HFFc6 (cell line): ENCODE measurements at regions not wholly inside any gene's neighbourhood (a gene's known extent, or its start where the extent isn't known, plus 50 kb on each side); places are given as distances from the start of the nearest gene placed in this dataset.

ENCODE experiments used
- DNase-seq: peaks from one replicate; pipeline ENCODE4 v3.0.0-alpha.2; 2018
- H3K27ac Mint-ChIP-seq: 2 replicates; pipeline ENCODE4 v1.8.0; 2020; ENCODE audit warnings: mild to moderate bottlenecking, mixed read lengths
- H3K27me3 Mint-ChIP-seq: 2 replicates; pipeline ENCODE4 v1.8.0; 2021; ENCODE audit warnings: mild to moderate bottlenecking, moderate library complexity, mixed read lengths; ENCODE audit not compliant: insufficient read depth
- H3K36me3 Mint-ChIP-seq: 2 replicates; pipeline ENCODE4 v1.8.0; 2021; ENCODE audit warnings: low read depth, mixed read lengths
- H3K4me1 Mint-ChIP-seq: 2 replicates; pipeline ENCODE4 v1.8.0; 2020; ENCODE audit warnings: low read depth, mixed read lengths
- H3K4me3 Mint-ChIP-seq: 2 replicates; pipeline ENCODE4 v1.8.0; 2020; ENCODE audit warnings: mild to moderate bottlenecking, moderate library complexity, mixed read lengths
- H3K9me3 Mint-ChIP-seq: 2 replicates; pipeline ENCODE4 v1.8.0; 2020; ENCODE audit warnings: mild to moderate bottlenecking, mixed read lengths
- CTCF ChIP-seq: fragments of 200-600 bp; sonication (generic); IDR thresholded peaks from 2 replicates; pipeline ENCODE4 v1.5.0; 2021; ENCODE audit warnings: antibody characterized with exemption, mild to moderate bottlenecking

GRCh38 chr1:232386721-232387510 is 243.0 kb downstream of the SIPA1L2 start:
- no peak for DNase-seq
- Mint-ChIP-seq H3K27me3 (no peaks in the 10 kb centered on the region; the same call in 1 of the 2 replicates), H3K4me3 (no peak overlapping the region), H3K27ac (no peak overlapping the region), H3K36me3 (no peaks in the 10 kb centered on the region), H3K4me1 (no peaks in the 10 kb centered on the region), H3K9me3 (peaks cover 45% of the 10 kb centered on the region)
- no peak for TF ChIP-seq CTCF

GRCh38 chr1:232386294-232386693 is 243.6 kb downstream of the SIPA1L2 start:
- Mint-ChIP-seq H3K4me1 (no peaks in the 10 kb centered on the region), H3K36me3 (no peaks in the 10 kb centered on the region), H3K9me3 (peaks cover 47% of the 10 kb centered on the region), H3K27me3 (no peaks in the 10 kb centered on the region; the same call in 1 of the 2 replicates), H3K27ac (no peak overlapping the region), H3K4me3 (no peak overlapping the region)
- no peak for TF ChIP-seq CTCF
- no peak for DNase-seq

- Mint-ChIP-seq H3K4me1 (no peaks in the 10 kb centered on the region), H3K9me3 (peaks cover 51% of the 10 kb centered on the region), H3K4me3 (no peak overlapping the region), H3K36me3 (no peaks in the 10 kb centered on the region), H3K27me3 (no peaks in the 10 kb centered on the region; the same call in 1 of the 2 replicates), H3K27ac (no peak overlapping the region)
- TF ChIP-seq CTCF: no peak
- DNase-seq: peak; percentile 1
Observed at GRCh38 chr1:232385221-232385620, 244.7 kb downstream of the SIPA1L2 start.

GRCh38 chr1:232384171-232384883 is 245.6 kb downstream of the SIPA1L2 start:
- no peaks in the 10 kb centered on the region; the same call in 1 of the 2 replicates for H3K27me3 Mint-ChIP-seq
- TF ChIP-seq CTCF: no peak
- no peak overlapping the region for H3K4me3 Mint-ChIP-seq
- peaks cover 55% of the 10 kb centered on the region for H3K9me3 Mint-ChIP-seq
- H3K36me3 Mint-ChIP-seq: no peaks in the 10 kb centered on the region
- no peaks in the 10 kb centered on the region for H3K4me1 Mint-ChIP-seq
- no peak for DNase-seq
- no peak overlapping the region for H3K27ac Mint-ChIP-seq

- Mint-ChIP-seq H3K4me3 (no peak overlapping the region), H3K36me3 (no peaks in the 10 kb centered on the region), H3K9me3 (peaks cover 61% of the 10 kb centered on the region), H3K27ac (no peak overlapping the region), H3K4me1 (no peaks in the 10 kb centered on the region), H3K27me3 (no peaks in the 10 kb centered on the region; the same call in 1 of the 2 replicates)
- TF ChIP-seq CTCF: no peak
- DNase-seq: no peak
Observed at GRCh38 chr1:232383455-232384123, 246.3 kb downstream of the SIPA1L2 start.
